AG10803 (cell line): ENCODE measurements at regions not wholly inside any gene's neighbourhood (a gene's known extent, or its start where the extent isn't known, plus 50 kb on each side); places are given as distances from the start of the nearest gene placed in this dataset.

Experiments
- DNase-seq: peaks from one replicate; pipeline ENCODE4 v3.0.0; 2010; ENCODE audit warnings: low read depth
- H3K4me3 ChIP-seq: 2 replicates; pipeline ENCODE4 v1.5.1; 2011; ENCODE audit warnings: mild to moderate bottlenecking, low read length, control low read depth
- CTCF ChIP-seq: conservative IDR thresholded peaks from 2 replicates; pipeline ENCODE4 v1.5.1; 2011; ENCODE audit warnings: mild to moderate bottlenecking, low read length, control low read depth, inconsistent platforms

- DNase-seq, result no peak
- TF ChIP-seq CTCF, result no peak
- H3K4me3 ChIP-seq, result no peak overlapping the region
Observed at GRCh38 chr10:52956461-52956860, 183.9 kb upstream of the MBL2 start.

GRCh38 chr10:52955337-52955736 lies 182.8 kb upstream of the MBL2 start:
- TF ChIP-seq CTCF, result no peak
- no peak overlapping the region for H3K4me3 ChIP-seq
- no peak for DNase-seq

GRCh38 chr10:52954407-52954806 lies 181.8 kb upstream of the MBL2 start:
- no peak for DNase-seq
- H3K4me3 ChIP-seq, result no peak overlapping the region
- TF ChIP-seq CTCF, result no peak

- no peak for TF ChIP-seq CTCF
- no peak for DNase-seq
- H3K4me3 ChIP-seq, result no peak overlapping the region
Observed at GRCh38 chr10:52952391-52953055, 179.9 kb upstream of the MBL2 start.

GRCh38 chr10:52951824-52952223 lies 179.2 kb upstream of the MBL2 start:
- no peak for DNase-seq
- no peak overlapping the region for H3K4me3 ChIP-seq
- no peak for TF ChIP-seq CTCF

- TF ChIP-seq CTCF, result no peak
- no peak for DNase-seq
Observed at GRCh38 chr10:52950578-52950977, 178.0 kb upstream of the MBL2 start.

GRCh38 chr10:52949899-52950298 lies 177.3 kb upstream of the MBL2 start:
- H3K4me3 ChIP-seq, result no peak overlapping the region
- DNase-seq, result no peak
- no peak for TF ChIP-seq CTCF

More at GRCh38 chr10:52950578-52950977, 178.0 kb upstream of the MBL2 start:
- no peak overlapping the region for H3K4me3 ChIP-seq
